HG03135 (cell line): ENCODE measurements at regions not wholly inside any gene's neighbourhood (a gene's known extent, or its start where the extent isn't known, plus 50 kb on each side); places are given as distances from the start of the nearest gene placed in this dataset.
A peak's percentile ranks its signal among the peaks of the same experiment; 100 is the strongest.
"Not testable (repeated sequence)": the region's sequence is repeated elsewhere in the genome, so short reads cannot be mapped to it uniquely, and the experiment has no call there.

Experiments used
- ATAC-seq: cut with Tn5 transposase; IDR thresholded peaks from one replicate; pipeline ENCODE4 v1.9.1; 2021; ENCODE audit warnings: mild to moderate bottlenecking, moderate library complexity; ENCODE audit not compliant: unreplicated experiment

DNA sequence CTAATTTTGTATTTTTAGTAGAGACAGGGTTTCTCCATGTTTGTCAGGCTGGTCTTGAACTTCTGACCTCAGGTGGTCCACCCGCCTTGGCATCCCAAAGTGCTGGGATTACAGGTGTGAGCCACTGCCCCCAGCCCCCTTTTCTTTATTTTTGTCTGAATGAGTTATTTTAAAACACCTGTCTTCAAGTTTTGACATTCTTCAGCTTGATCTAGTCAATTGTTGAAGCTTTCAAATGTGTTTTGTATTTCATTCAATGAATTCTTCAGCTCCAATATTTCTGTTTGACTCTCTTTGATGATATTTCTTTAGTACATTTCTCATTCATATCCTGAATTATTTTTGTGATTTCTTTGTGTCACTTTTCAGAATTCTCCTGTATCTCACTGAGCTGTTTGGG lies 486.2 kb downstream of the DMAC1 start:
- no peak for ATAC-seq

DNA sequence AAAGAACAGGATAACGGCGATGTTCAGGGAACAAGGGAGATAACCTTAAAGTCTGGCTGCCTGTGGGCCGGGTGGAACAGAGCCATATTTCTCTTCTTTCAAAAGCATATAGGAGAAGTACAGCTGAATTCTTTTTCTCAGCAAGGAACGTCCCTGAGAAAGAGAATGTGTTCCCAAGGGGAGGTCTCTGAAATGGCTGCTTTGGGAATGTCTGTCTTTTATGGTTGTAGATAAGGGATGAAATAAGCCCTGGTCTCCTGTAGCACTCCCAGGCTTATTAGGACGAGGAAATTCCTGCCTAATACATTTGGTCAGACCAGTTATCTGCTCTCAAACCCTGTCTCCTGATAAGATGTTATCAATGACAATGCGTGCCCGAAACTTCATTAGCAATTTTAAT lies 490.5 kb downstream of the DMAC1 start:
- ATAC-seq: not testable (repeated sequence)

DNA sequence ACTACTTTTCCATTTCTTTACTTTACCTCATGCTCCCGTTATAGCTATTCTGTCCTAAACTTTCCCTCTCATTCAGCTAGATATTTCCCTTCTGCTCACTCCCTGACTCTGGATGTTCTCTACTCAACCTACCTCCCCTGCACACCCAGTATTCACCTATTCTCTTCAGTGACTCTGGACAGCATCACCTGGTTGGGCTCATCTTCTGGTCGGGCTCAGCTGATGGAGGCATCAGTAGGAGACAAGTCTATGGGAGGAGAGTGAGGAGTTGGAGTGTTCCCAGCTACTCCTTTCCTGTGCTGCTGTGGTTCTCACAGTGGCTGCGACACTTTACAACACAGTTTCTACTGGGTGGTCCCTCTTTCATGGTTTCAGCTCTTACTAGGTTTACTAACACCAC lies 493.9 kb downstream of the DMAC1 start:
- no peak for ATAC-seq

DNA sequence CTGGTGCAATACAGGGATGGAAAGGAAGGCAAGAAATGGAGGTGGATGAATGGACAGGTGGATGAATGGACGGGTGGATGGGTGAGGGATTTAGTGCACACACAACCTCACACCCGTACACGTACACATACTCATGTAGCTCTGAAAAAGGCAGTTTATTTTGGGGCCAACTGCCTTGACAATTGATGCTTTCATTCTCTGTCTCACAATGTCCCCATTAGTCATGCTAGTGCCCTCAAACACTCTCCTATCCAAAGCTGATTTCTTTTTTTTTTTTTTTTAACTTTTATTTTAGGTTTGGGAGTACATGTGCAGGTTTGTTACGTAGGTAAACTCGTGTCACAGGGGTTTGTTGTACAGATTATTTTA lies 495.0 kb downstream of the DMAC1 start:
- ATAC-seq: no peak

DNA sequence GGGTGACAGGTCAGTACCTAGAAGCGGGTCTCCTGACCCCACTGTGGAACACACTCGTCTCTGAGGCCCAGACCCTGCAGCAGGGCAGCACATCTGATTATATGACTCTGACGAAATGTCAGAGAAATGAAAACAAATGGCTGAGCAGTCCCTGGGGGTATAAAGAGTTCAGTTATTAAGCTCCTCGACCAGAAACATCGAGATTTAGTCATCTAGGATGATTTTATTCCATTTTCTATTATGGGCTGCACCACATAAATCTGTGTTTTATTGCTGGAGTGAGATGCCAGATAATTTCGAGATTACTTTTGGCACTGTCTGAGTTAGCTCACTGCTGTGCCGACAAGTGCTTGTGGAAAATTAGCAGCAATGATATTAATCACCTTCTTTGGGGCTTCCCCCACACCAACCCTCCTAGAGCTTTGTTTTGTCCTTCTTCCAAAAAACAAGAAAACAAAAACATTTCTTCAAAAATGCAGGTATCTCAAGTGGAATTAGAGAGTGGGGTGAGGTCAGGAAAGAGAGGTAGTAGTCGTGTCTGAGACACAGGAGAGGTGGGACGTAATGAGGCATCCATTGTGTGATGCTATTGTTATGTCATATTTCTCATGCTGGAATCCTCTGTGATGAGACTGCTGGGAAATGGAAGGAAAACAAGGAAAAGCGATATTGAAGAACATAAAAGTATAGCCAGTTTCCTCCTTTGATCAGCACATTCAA lies 495.5 kb downstream of the DMAC1 start:
- no peak for ATAC-seq

DNA sequence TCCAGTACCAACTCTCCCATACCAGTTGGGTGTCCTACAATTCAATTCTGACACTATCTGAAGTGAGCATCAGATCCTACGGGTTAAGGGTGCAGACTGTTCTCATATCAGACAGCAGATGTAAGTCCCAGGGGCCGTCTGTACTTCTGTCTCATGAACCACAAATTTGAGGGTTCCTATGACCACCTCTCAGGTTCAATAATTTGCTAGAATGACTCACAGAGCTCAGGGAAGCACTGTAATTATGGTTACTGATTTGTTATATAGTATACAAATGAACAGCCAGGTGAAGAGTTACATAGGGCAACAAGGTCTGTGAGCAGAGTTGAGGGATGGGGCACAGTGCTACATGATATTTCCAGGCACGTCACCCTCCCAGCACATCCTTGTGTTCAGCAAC lies 499.1 kb downstream of the DMAC1 start:
- ATAC-seq: peak; percentile 50

DNA sequence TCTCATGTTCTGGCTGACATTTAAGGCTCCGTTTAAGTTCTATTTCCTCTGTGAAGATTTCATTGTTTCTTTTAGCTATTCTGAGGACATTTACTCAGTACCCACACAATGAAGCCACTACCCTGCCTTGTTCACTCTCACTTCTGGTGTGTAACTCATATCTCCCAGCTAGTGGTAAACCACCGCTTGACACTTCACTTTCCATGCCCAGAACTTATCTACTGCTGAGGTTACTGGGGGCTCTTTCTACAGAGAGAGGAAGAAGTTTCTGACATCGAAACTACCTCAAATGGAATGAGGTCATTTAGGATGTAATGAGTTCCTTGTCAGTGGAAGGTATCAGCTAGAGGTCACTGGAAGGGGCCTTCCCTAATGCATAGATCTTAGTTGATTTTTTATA lies 501.5 kb downstream of the DMAC1 start:
- peak; percentile 94 for ATAC-seq

DNA sequence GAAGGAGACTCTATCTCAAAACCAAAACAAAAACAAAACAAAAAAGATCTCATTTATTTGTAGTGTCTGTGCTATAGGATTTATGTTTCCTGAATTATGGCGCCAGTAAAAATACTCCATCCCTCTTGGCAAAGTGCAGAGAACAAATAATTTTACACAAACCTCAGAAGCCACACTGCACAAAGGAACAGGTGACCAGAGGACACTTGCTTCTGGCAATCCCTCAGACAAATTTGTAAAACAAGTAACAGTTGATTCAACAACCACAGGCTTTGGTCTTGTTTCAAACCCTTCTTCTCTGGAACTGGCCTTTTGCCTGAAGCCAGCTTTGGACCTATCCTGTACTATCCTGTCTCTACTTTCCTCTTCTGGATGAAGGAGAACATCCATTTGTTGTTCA lies 502.1 kb downstream of the DMAC1 start:
- ATAC-seq: no peak

DNA sequence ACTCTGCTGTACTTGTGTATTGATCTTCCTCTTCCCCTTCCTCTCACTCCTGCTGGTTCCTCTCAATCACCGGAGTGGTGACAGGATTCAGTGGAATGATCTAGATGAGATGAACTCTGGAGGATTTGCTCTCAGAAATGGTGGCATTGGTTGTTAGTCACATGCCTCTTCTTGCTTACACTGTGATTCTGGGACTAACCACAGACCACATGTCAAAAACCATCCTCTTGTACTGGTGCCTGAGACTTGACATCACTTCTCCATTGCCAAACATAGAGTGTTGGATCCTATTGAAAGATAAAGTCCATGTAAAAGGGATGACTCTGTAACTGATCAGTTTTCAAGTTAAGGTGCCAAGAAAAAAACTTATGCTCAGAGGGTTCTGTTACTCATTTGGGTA lies 506.5 kb downstream of the DMAC1 start:
- no peak for ATAC-seq

DNA sequence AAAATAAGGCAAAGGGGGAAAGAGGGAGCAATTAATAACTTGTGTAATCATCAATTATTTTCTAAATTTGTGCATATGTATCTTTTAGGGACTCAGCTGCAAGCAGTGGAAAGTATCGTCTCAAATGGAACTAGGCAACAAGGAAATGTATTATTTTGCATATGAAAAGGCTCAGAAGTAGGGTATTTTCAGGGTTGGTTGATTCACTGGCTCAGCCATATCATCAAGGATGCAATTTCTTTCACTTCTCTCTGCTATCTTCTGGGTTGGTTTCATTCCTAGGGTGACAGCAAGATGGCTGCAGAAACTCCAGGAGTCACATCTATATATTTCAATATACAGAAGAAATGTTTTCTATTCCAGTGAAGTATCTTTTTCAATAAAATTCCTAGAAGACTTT lies 509.8 kb downstream of the DMAC1 start:
- ATAC-seq: peak; percentile 75

DNA sequence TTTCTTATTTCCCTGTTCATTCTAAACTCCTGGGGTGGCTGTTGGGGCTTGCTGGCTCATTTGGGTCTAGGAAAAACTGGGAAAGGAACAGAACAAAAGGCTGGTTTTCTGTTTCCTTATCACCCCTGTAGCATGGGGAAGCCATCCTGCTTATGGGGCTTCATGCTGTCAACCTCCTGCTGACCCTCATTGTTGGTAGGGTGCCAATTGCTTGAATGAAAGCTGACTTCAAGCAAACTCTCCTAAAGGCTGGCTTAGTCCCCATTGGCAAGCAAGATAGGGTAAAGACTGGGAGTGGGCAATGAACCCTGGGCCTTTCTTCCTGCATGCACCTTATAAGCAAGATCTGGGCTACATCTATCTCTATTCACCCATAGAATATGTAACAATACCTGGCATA lies 511.6 kb downstream of the DMAC1 start:
- no peak for ATAC-seq

DNA sequence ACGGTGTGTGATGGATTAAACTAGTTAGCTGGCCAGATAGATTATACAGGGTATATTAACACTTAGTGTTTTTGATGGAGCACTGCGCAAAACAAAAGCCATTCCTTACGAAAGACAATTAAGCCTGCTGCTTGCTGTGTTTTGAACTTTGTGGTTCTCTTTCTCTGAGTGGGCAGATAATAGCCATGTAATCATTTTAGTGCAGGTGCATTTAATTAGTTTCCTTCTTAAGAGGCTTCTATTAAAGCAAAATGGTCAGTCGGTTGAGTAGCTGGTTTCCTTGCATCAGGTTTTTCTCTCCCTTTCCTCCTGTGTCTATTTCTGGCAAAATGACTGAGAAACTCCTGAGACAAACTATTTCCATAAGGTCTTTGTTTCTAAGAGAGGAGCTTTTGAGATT lies 512.5 kb downstream of the DMAC1 start:
- ATAC-seq: no peak

DNA sequence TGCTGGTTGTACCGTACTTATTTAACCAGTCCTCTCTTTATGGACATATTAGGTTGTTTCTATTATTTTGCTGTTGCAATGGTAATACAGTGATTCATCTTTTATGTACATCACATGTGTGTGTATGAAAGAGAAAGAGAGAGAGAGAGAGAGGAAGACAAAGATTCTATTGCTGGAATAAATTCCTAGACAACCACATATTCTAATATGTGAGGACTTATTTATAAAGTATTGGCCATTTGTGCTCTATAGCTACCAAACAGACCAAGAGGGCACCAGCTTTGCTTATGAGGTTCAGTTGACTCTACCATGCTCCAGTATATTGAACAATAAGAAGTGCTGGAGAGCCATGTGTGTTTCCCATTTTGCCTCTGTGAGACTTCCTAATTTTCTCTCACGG lies 513.5 kb downstream of the DMAC1 start:
- ATAC-seq: no peak

DNA sequence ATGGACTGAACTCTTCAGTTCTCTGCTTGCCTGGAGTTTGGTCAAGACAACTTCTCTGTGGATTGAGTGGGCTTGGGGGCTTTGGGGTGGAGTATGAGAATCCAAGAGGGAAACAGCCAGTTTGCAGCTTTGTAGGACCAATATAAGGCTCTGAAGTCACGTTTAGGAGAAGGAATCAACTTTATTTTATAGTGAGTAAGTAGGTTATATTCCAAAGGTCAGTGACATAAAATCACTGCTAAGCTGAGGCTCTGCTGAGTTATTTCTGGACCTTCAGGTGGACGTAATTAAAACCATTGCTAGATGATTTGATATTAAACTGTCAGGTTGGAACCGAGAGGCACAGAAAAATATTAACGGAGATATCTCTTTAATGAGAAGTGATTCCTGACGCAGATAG lies 514.4 kb downstream of the DMAC1 start:
- no peak for ATAC-seq

DNA sequence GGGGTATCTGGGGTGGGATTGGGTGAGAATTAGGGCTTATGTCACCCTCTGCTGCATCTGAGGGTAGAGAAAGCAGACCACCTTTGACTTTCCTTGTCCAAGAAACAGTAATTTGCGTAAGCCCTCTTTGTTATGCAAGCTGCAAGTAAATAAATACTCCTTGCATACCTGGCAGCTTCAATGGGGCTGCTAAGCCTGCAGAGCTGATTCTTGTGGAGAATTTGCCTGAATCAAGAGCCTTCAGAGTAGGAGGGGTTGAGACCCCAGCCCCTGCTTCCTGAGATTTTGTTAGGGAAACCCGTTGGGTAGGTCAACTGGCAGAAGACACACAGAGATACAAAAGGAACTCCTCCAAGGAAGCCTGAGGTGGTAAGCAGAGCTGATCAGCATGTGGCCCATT lies 515.1 kb downstream of the DMAC1 start:
- no peak for ATAC-seq

DNA sequence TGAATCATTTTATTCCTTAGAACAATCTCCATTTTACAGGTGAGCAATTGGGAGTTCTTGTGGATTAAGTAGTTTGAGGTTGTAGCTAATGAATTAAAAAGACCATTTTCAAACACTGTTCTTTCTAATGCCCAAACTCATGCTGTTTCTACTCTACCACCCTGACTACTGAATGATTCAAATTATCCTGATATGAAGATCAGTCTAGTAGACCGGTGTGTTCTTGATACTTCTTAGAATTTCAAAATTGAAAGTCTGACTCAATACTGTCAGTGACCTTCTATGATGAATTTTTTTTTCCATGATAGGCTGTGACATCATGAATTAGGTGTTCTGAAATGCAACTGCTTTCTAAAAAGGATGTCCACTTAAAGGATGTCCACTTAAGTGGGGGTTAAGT lies 515.5 kb downstream of the DMAC1 start:
- no peak for ATAC-seq

DNA sequence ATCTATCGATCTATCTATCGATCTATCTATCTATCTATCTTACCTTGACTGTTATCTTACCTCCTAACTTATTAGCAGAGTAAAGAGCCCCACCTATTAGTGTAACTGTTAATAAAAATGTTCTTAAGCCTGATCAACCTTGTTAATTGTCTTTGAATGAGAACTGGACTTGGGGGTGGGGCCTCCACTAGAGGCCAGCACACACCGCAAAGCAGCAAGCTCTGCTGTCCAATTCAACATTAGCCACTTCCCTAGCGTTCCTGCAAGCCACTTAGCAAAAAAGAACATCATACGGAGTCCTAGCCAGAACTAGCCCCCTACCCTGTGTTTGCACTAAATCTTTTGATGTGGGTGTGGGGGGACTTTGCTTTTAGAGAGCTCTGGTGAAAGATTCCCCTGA lies 515.8 kb downstream of the KDM4C start:
- ATAC-seq: no peak

DNA sequence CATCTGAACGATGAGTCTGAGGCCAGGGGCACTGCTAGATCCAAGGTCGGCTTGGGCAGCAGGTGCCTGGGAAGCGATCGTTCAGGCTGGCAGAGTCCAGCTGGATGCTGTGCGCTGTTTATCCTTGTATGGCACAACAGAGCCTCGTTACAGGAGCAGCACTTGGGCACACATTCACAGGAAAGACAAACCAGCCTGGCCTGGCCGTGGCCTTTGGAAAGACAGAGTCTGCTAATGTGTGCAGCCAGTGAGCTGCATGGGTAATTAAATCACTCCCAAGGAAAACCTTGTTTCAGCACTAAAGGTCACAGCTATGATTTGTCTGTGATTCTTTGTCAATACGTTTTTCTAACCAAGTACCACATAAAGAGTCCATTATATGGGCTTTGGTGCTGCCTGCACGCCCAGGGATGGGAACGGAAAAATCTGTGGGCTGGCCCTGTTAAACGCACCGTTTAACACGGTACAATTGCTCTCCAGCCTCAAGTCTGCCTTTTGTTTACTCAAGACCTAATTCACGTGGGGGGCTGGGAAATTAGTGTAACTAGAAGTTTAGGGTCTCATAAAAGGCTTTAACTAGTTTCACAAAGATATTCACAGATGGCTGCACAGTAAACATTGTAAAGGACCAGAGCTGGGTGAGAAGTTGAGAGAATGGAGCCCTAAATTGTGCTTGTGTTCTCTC lies 509.3 kb downstream of the KDM4C start:
- no peak for ATAC-seq

DNA sequence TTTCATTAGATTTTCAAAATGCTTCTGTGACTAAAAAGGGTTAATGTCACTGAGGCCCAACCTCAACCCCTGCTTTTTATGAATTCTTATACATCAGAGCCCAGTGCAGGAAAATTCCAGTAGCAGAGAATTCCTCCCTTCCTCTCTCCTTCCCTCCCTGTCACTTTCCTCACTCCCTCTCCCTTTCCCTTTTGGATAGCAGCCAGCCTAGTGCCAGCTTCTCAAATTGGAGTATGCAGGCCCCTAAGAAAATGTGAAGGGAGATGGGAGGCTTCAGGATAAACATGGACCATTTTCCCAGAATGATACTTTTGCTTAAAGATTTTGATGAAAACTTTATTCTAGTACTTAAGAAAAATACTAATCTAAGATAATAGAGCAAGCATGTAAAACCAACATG lies 507.4 kb downstream of the KDM4C start:
- ATAC-seq: no peak

DNA sequence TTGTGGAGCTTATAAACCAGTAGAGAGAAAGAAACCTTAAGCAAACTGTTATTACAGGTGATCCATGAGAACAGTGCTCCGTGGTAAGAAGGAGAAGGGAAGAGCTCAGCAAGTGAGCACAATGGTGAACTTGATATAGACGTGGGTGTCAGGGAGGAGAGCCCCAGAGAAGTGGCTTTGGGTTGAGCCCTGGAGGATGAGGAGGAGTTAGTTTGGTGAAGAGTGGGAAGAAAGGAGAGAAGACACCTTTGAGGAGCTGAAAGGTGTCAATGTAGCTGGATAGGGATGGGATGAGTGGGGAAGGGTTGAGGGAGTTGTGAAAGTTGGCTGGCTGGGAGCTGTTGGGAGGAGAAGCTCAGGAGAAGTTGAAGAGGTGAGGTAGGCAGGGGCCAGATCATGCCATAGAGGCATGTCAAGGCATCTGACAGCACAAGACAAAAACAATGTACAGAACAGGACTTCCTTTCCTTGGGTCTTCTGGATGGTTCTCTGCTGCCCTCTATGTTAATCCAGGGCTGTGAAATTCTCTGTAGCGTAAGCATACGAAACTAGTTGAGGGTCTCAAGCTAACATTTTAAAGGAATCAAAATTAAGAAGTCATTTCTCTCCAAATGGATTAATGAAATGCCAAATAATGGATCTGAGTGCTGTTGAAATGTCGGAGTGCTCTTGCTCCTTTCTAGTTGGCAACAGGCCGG lies 501.9 kb downstream of the KDM4C start:
- no peak for ATAC-seq

DNA sequence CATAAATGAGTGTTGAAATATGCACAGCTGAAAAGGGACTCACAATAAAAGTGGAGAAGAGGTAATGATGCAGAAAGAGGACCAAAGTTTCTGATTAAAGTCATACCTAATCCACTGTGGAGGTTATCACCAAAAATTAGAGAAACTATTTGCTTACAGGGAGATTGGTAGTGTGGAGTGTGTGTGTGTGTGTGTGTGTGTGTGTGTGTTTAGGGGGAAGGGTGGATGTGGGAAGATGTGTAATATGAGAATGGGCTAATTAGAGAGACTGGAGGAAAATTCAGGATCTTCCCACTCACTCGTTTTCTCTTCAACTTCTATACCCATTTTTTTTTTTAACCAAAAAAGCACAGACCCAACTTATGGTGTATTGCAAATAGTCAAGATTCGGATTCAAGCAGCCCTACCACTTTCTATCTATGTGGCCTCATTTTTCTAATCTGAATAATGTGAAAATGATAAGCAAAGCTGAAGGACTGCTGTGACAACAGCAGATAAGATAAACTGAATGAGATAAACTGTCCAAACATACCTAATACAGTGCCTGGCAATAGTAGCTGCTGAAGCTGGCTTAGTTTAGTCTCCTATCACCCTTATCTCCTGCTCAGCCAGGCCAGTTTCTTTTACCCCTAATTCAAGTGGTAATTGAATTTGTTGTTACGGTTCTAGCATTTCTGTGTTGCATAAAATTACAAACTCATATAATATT lies 501.1 kb downstream of the KDM4C start:
- ATAC-seq: no peak
